HK-2 (cell line): ENCODE measurements at regions not wholly inside any gene's neighbourhood (a gene's known extent, or its start where the extent isn't known, plus 50 kb on each side); places are given as distances from the start of the nearest gene placed in this dataset.
A peak's percentile ranks its signal among the peaks of the same experiment; 100 is the strongest.
"Not testable (repeated sequence)": the region's sequence is repeated elsewhere in the genome, so short reads cannot be mapped to it uniquely, and the experiment has no call there.

Experiments used
- DNase-seq: peaks from one replicate; pipeline ENCODE4 v3.0.0-alpha.2; 2018; ENCODE audit not compliant: unreplicated experiment

DNA sequence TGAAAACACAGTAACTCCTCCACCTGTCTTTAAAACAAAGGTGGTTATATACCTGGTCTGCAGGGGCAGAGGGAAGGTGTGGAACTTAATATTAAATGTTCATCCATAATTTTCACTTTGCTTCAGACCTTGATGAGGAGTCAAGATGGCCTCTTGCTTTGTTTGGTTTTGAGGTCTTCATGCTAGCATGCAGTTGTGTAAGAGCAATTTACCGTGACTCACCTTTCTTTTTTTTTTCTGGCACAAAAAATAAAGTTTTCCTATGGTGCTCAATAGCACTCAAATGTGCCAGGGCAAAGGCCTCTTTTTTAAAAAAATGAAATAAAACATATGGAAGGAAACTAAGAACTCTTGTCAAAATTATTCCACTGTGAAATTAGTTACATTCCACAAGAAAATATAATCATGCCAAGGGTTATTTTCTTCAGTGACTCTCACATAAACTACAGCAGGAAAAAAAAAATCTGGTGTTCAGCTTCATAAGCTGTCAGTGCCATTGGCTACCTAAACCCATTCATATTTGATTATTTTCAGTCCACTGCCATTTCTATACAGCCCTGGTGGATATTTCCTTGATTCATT is 128.2 kb downstream of the SLC7A11 start:
- no peak for DNase-seq

DNA sequence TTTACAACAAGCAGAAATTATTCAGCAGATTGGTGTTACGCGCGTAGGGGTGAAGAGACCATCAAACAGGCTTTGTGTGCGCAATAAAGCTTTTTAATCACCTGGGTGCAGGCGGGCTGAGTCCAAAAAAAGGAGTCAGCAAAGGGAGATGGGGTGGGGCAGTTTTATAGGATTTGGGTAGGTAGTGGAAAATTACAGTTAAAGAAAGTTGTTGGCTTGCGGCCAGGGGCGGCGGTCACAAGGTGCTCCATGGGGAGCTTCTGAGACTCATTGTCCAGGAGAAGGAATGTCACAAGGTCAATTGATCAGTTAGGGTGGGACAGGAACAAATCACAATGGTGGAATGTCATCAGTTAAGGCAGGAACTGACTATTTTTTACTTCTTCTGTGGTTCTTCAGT is 129.3 kb downstream of the SLC7A11 start:
- not testable (repeated sequence) for DNase-seq

DNA sequence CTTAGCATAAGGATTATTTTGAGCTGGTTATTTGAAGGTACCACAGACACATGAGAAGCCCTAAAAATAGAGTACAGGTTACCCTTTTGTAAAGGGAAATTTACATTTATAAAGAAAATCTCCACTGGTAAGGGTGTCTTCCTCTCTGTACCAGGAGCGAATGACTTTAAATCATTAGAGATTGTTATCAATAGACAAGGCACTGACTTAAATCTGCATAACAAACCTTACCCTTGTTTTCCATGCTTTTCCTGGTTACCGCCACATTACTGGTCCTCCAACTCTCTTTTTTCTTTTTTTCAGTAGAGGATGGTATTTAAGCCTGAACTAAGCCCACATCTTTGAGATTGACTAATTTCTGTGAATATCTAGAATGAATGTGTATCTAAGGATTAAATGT is 129.8 kb downstream of the SLC7A11 start:
- DNase-seq: no peak

DNA sequence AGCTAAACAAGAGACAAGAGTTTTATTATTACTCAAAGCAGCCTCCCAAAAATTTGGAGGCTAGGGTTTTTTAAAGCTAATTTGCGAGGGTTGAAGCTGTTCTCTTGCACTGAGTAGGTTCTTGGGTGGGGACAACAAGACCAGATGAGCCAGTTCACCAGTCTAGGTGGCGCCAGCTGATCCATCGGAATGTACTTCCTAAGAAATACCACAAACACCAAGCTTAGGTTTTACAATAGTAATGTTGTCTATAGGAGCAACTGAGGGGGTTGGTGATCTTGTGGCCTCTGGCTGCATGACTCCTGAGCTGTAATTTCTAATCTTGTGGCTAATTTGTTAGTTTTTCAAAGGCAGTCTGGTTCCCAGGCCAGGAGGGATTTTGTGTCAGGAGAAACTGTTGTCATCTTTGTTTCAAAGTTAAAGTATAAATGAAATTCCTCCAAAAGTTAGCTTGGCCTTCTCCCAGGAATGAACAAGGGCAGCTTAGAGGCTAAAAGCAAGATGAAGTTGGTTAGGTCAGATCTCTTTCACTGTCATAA is 130.6 kb downstream of the SLC7A11 start:
- DNase-seq: peak; percentile 14

DNA sequence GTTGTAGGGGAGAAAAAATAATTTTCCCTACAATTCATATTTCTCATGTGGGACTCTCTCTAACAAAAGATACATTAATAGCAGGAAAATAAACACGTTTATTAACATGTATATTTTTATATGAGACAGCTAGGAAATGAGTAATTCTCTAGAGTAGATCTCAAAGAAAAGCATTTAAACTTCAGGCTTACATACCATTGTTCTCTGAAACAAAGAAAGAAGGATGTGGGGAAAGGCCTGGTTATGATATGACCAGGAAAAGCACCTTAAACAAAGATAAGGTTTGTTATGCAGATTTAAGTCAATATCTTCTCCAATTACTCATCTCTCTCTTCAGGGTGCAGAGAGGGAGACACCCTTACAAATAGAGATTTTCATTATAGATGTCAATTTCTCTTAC is 131.3 kb downstream of the SLC7A11 start:
- DNase-seq: no peak

DNA sequence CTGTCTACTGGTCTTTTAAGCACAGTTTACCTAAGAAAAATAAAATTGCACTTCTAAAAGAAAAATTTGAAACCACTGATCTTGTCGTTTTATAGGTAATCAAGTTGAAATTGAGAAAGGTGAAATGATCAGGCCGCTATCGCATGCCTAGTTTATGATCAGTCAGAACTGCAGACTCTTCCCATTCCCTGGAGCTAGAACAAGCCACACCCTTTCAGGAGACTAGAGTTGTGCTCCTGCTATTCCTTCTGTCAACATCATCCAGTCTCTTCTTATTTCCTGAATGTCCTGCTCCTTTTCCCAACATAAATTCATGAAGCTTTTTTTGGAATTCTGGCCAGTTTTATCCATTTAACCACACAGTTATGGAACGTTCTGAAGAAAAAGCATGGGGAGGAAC is 135.1 kb downstream of the SLC7A11 start:
- no peak for DNase-seq

DNA sequence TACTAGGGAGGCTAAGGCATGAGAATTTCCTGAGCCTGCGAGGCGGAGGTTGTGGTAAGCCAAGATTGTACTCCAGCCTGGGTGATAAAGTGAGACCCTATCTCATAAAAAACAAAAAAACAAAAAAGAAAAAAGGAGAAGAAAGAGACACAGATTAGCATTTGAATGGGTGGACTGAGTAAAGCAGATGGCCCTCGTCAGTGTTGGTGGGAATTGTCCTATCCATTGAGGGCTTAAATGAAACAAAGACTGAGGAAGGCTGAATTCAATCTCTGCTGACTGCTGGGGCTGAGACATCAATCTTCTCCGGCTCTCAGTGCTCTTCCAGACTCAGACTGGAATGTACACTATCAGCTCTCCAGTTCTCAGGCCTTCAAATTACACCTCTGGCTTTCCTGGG is 136.8 kb downstream of the SLC7A11 start:
- DNase-seq: no peak

DNA sequence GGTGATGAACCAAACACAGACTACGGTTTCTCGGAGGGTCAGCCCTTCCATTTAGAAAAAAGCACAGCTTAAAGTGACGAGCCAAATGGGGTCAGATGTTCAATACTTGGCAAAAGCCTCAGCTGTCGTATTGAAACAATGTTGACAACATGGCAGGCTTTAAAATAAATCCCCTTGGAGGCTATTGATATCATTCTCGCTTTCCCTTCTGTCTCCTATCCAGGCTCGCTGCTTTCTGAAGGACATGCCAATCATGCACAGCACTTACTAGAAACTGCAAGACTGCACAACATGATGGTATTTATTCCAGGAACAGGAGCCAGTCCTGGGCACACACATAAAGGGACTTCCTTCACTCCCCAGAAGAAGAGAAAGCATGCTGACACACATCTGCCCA is 137.9 kb downstream of the SLC7A11 start:
- DNase-seq: no peak

DNA sequence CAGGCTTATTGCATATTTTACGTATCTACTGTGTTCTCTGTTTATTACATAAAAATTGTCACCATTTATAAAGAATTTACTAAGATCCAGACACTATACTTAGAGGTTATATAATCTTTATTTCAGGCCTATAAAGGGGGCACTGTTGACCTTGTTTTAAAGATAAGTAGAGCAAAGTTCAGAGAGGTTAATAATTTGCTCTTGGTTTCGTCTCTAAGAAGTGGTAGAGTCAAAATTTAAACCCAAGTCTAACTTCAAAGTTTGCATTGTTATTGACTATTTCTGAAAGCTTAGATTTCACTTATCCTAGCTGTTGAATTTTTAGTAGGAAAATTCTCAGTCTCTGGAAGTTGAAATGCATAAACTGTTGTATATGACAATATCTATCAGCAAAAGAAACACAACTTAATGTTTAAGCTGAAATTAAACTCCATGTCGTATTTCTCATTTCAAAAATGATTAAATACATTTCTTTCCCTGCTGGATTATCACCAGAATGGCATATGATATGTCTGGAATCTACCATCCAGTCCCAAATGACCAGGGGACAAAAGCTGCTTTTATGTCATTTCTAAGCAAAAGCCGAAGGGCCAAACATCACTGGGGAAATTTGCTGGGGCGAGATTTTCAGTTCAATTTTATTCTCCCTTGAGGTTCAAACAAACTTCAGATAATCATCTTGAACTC is 138.4 kb downstream of the SLC7A11 start:
- no peak for DNase-seq

DNA sequence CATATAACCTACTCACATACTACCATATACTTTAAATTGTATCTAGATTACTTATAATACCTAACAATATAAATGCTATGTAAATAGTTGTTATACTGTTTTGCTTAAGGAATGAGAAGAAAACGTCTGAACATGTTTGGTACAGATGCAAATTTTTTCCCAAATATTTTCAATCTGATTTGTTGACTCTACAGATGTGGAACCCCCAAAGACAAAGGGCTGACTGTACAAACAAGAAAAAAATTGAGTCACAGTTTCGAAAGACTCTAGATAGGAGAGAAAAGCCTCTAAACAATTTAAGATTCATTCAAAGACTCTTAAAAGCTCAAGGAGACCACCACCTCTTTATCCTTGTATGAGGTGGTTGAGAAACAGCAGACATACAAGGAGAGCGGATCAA is 142.8 kb downstream of the SLC7A11 start:
- DNase-seq: no peak

DNA sequence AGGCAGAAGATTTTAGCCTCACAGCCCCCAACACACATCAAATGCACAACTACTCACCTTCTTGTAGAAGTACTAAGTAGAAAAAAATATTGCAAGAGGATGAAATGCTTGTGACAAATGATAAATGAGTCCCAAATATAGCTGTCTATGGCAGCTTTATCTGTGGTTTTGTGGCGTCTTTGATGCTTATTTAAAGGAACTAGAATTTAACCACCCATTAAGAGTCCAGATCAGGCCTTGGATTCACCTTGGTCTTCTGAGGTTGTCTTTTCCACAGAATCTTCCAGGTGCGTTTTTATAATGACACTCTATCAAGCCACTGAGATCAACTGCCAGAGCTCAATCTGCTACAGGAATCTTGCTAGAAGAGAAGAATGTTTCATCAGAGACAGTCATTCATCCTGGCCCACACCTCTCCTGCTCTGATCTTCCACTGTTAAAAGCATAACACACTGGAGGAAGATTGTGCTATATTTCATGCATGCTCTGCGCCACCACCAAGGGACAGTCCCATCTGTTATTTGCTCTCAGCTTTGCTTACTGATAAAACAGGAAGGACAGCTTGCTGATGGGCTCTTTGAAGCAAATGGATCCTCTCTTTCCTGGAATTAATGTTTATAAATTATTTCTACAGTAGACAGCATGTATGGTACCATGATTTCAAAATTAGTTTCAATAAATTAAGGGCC is 144.1 kb downstream of the SLC7A11 start:
- DNase-seq: no peak

DNA sequence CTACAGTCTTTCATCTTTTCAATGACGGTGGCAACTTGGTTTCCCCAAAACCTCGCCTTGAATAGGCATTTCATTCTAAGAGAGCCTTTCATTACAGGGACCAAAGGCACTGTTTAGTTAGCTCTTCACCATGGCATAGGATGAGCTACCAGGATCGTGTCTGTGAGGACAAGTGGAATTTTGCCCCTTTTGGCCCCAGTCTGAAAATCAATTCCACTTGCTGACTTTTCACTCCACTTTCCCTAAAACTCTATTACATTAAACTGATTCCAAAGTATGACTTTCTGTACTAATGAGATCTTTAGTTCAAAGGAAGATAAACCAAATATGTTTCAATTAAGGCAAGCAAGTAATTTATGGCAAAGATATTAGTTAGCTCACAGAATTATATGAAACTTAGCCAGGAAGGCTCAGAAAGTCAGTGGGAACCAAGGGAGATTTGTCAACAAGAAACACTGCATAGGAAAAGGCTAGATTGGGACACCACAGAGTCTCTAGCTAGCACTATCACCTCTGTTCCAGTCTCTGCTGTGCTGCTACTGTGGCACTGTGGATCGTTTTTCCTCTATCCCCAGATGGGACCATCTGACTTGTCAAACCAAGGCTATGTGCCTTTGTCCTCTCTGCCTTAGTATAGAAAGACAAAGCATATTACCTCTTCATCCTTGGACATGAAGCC is 145.6 kb downstream of the SLC7A11 start:
- DNase-seq: no peak

DNA sequence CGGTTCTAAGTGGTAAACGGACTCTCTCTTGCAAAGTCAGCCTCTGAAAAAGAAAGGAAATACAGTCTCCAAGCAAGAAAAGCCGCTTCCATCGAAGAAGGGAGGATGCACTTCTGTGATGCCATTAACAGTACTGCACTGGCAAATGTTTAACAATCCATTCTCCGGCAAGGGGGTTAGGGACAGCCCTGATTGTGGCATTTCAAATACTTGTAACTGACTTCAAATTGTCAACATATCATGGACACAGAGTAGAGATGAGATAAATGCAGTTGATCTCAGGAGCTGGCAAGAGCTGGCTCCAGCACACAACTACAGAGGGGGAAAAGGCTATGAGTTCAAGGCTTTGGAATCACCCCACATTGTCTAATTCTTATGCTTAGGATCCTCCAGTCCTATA is 146.8 kb downstream of the SLC7A11 start:
- DNase-seq: no peak

DNA sequence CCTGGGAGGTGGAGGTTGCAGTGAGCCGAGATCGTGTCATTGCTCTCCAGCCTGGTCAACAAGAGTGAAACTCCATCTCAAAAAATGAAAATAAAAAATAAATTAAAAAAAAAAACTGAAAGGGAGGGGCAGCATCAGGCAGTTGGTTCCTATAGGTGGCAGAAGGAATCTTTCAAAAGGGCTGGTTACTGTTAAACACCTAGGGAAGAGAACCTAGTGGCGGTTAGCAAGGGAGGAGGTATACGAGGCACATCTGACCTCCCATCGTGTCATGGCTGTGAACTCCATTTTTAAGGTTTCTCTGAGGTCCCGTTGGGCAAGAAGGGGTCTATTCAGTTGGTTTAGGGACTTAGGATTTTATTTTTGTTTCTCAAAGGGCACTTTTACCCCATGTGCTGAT is 150.1 kb downstream of the SLC7A11 start:
- no peak for DNase-seq

DNA sequence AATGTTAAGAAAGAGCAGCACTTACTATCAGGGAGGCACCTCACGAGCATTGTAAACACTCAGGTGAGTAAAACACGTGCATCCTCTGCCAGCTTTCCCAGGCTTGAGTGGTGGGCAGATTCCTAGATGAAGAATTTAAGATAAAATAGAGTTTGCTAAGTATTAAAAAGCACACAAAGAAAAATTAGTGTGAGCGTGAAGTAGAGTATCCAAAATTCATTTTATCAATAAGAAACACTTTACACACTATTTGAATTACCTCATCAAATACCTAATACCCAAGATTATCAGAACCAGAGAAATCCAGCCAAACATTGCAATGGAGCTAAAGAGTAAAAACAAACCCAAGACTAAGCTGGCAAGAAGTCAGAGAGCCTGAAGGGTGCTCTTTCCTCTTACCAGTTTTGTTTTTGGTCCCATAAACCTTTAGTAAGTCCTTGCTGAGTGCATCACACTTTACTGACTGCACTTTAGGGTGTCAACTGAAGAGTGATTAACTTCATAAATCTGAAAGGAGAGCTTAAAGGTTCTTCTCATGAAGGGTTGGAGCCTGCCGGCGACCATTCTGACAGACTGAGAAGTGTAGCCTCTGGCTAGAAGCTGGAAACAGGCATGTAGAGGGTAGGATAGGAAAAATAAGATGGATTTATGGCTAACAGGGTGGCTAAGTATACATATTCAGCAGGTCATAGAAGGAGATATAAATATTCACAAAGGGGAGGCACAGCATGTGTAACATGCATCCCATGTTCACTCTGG is 151.1 kb downstream of the SLC7A11 start:
- no peak for DNase-seq

DNA sequence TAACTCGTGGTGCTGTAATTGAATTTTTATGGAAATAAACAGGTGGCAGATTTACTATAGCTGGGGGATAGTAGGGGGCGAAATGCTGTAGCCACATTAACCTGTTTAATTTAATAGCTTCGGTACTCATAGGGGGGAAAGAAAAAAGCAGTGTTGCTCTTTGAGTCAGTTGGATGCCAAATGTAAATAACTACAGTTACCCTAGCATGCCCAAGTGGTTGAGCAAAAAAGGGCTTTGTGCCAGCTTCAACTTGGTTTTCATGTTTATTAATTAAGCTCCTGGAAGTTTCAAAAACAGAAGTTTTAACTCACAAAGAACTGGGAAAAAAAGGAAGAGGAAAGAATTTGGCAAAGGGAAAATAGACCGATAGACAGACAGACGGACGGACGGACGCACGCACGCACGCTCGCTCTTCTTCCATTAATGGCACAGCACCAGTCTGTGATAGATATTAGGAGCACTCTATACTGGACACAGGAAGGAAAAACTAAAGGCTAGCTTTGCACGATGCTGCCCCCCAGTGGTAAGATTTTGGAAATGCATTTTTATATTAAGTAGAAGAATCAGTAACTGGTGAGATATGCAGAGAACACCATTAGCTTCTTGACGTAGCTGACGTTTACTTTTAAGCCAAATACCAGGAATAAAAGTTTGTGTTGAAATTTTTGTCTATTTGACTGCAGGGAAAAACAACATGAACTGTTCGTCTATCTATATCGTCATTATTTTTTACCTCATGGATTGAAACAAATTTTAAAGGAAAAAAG is 151.8 kb downstream of the SLC7A11 start:
- DNase-seq: peak; percentile 68

DNA sequence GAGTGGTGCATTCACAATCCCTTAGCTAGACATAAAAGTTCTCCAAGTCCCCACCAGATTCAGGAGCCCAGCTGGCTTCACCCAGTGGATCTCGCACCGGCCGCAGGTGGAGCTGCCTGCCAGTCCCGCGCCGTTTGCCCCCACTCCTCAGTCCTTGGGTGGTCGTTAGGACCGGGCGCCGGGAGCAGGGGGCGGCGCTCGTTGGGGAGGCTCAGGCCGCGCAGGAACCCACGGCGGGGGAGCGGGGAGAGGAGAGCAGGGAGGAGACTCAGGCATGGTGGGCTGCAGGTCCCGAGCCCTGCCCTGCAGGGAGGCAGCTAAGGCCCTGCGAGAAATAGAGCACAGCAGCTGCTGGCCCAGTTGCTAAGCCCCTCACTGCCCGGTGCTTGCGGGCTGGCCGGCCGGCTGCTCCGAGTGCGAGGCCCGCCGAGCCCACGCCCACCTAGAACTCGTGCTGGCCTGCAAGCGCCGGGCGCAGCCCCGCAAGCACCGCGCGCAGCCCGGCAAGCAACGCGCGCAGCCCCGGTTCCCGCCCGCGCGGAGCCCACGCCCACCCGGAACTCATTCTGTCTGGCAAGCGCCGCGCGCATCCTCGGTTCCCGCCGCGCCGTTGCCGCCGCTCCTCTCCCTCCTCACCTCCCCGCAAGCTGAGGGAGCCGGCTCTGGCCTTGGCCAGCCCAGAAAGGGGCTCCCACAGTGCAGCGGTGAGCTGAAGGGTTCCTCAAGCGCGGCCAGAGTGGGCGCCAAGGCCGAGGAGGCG is 153.5 kb downstream of the SLC7A11 start:
- DNase-seq: no peak

DNA sequence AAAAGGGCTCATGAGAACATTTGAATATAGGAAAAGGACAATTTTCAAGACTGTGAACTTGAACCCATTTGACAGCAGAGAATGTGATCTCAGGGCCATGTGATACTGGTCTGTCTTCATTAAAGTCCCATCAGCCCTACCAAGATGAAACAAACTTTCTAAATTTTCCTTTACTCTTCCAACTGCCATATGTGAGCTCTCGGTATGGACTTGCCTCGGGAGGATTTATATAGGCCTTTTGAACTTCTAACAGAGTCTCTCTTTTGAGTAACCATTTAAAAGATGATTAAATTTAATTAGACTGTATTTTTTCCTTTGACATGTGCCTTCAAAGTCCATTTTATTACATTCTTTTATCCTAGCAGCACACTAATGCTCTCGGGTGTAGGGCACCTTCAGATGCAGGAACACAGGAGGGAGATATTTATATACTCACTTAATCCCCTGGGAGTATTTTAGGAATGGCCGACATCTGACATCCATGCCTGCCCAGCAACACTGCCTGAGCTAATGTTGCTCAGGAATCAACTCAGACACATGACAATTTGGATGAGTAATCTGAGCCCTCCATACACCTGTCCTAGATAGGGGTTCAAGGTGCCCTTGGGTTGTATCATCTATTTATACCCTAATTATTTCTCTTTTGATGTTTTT is 155.0 kb downstream of the SLC7A11 start:
- no peak for DNase-seq

DNA sequence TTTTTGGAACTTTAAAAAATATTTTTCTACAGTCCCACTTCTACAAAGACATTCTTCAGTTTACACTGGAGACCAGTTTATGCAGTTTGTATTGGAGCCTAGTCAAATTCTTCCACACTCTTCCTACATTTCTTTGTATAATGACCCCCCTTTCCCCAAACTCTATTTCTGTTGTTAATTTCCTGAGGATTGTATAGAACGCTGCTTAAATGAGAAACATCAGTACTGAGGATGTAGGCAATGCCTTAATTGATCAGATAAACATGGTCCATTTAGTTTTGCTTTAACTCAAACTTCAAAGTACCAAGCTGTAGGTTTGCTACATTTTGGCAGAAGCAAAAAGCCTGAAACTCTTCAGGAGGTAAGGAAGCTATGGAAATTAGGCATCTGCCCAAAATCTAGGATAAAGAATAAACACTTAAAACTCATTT is 155.5 kb downstream of the SLC7A11 start:
- no peak for DNase-seq
